Testis (tissue), 2 donors: ENCODE measurements at regions not wholly inside any gene's neighbourhood (a gene's known extent, or its start where the extent isn't known, plus 50 kb on each side); places are given as distances from the start of the nearest gene placed in this dataset.

Experiments used
- CTCF ChIP-seq, 3 experiments: fragments of 450-650 bp in 2 of 3; fragments of 200-600 bp in 1 of 3; sonication (generic) in 1 of 3; IDR thresholded peaks; one replicate each; pipeline ENCODE4 v1.5.1; 2016 to 2019; ENCODE audit warnings: antibody characterized with exemption in 3 of 3, mild to moderate bottlenecking in 2 of 3, moderate library complexity in 1 of 3
- POLR2A ChIP-seq: fragments of 450-650 bp; IDR thresholded peaks from one replicate; pipeline ENCODE4 v1.6.1; 2017; ENCODE audit warnings: antibody characterized with exemption, mild to moderate bottlenecking, moderate library complexity

DNA sequence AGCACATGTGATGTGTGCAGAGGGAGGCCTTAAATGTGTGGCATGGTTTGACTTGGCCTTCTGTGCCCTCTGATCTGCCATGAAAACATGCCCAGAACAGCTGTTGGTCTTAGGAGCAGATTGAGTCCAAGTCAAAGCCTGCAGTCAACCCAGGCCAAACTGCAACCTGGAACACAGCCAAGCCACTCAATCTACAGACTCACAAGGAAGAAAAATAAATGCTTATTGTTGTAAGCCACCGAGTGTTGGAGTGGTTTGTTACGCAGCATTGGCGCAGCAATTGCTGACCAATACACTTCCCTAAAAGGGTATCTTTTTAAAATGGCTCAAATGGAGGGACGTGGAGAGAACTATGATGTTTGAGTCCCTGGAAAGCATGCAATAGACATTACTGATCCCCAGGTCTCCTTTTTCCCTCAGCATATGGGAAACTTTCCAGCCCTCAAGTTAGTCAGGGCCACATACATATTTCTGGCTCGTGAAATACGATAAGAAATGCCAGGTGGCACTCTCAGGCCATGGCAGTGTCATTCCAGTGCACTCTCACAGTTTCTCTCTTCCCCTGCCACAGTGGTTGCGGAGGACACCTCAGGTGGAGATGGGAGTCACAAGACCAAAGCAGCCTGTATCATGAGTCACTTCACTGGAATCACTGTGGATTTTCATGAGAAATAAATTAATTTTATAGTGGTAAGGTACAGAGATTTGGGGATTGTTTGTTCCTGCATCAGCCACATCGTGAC lies 168.0 kb upstream of the ZNF618 start:
- TF ChIP-seq CTCF (IDR thresholded peaks at IDR 0.05), result no peak
- no peak for TF ChIP-seq POLR2A
